NT2/D1 (cell line): ENCODE measurements at regions not wholly inside any gene's neighbourhood (a gene's known extent, or its start where the extent isn't known, plus 50 kb on each side); places are given as distances from the start of the nearest gene placed in this dataset.
"Not testable (repeated sequence)": the region's sequence is repeated elsewhere in the genome, so short reads cannot be mapped to it uniquely, and the experiment has no call there.

Experiments used
- DNase-seq: peaks from one replicate; pipeline ENCODE4 v3.0.0-alpha.2; 2011; ENCODE audit warnings: low read depth, low spot score
- H3K27me3 ChIP-seq: 2 replicates; pipeline ENCODE4 v1.6.0; 2011; ENCODE audit warnings: mild to moderate bottlenecking; ENCODE audit not compliant: insufficient read length, insufficient read depth
- H3K36me3 ChIP-seq: 2 replicates; pipeline ENCODE4 v1.6.1; 2011; ENCODE audit warnings: mild to moderate bottlenecking, low read length, mixed read lengths; ENCODE audit not compliant: insufficient read depth, insufficient read length
- H3K4me1 ChIP-seq: 2 replicates; pipeline ENCODE4 v1.5.1; 2011; ENCODE audit not compliant: insufficient read depth, insufficient read length
- H3K4me3 ChIP-seq: 2 replicates; pipeline ENCODE4 v1.5.1; 2011; ENCODE audit warnings: low read depth; ENCODE audit not compliant: insufficient read length
- H3K9ac ChIP-seq: 2 replicates; pipeline ENCODE4 v1.6.0; 2011; ENCODE audit warnings: low read depth; ENCODE audit not compliant: insufficient read length
- H3K9me3 ChIP-seq: 2 replicates; pipeline ENCODE4 v1.5.1; 2011; ENCODE audit warnings: mild to moderate bottlenecking, low read length; ENCODE audit not compliant: insufficient read depth
- SUZ12 ChIP-seq: IDR thresholded peaks from 2 replicates; pipeline ENCODE4 v1.6.1; 2011; ENCODE audit not compliant: insufficient read length, insufficient read depth; ENCODE audit errors: extremely low read depth
- YY1 ChIP-seq: IDR thresholded peaks from 2 replicates; pipeline ENCODE4 v1.6.1; 2011; ENCODE audit not compliant: insufficient read length, insufficient read depth
- ZNF274 ChIP-seq: IDR thresholded peaks from 2 replicates; pipeline ENCODE4 v1.6.1; 2011; ENCODE audit warnings: mild to moderate bottlenecking, low read depth, low read length

- TF ChIP-seq SUZ12 (no peak), YY1 (no peak), ZNF274 (no peak)
- H3K27me3 ChIP-seq = no peaks in the 10 kb centered on the region
- no peak overlapping the region for H3K9ac ChIP-seq
- H3K4me3 ChIP-seq = no peak overlapping the region
- H3K4me1 ChIP-seq = no peaks in the 10 kb centered on the region
- H3K36me3 ChIP-seq = no peaks in the 10 kb centered on the region
- DNase-seq = no peak
- H3K9me3 ChIP-seq = no peaks in the 10 kb centered on the region
Measured at GRCh38 chr1:170436928-170437327, 95.0 kb upstream of the GORAB start.

DNA sequence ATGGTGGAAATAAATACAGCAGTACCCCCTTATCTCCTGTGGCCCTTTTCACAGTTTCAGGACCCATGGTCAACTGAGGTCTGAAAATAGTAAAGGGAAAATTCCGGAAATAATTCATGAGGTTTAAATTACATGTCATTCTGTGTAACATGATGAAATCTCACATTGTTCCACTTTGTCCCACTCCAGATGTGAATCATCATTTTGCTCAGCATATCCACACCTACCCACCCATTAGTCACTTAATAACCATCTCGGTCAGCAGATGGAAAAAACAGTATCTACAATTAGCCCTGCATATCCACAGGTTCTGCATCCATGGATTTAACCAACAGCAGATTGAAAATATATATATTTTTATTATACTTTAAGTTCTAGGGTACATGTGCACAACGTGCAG, 86.9 kb upstream of the GORAB start:
- H3K36me3 ChIP-seq = no peaks in the 10 kb centered on the region
- TF ChIP-seq ZNF274 (no peak), SUZ12 (no peak), YY1 (no peak)
- no peak overlapping the region for H3K9ac ChIP-seq
- H3K4me1 ChIP-seq = no peaks in the 10 kb centered on the region
- H3K9me3 ChIP-seq = no peaks in the 10 kb centered on the region
- H3K27me3 ChIP-seq = no peaks in the 10 kb centered on the region
- H3K4me3 ChIP-seq = no peak overlapping the region
- DNase-seq = no peak

DNA sequence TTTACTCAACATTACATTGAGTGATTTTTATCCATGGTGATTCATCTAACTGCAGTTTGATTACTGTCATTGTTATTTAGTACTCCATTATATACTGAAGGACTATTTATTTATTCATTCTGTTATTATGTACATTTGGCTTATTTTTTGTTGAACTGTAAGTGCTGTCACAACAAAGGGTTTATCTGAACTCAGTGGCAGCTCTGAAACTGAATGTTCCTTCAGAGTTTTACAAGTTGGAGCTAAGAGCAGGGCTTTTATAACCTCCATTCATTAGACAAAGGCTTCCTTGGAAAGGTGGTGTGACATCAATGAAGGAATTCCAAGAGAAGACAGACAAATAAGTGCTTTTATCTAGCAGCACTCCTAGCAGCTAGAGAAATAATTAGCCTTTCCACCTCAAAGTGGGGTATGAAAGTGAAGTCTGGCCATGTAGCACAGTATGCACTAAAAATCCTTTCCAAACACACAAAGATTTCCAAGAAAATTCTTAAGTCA, 83.3 kb upstream of the GORAB start:
- DNase-seq = no peak
- H3K36me3 ChIP-seq = no peaks in the 10 kb centered on the region
- no peak overlapping the region for H3K4me3 ChIP-seq
- no peaks in the 10 kb centered on the region for H3K27me3 ChIP-seq
- no peak overlapping the region for H3K9ac ChIP-seq
- TF ChIP-seq SUZ12 (no peak), ZNF274 (no peak), YY1 (no peak)
- H3K4me1 ChIP-seq = no peaks in the 10 kb centered on the region
- no peaks in the 10 kb centered on the region; the same call in 1 of the 2 replicates for H3K9me3 ChIP-seq

- H3K4me3 ChIP-seq, H3K27me3 ChIP-seq, H3K4me1 ChIP-seq, H3K36me3 ChIP-seq: not testable (repeated sequence)
- Histone ChIP-seq H3K9ac (peak overlapping the region; percentile 39), H3K9me3 (peaks cover 15% of the 10 kb centered on the region)
- peak; percentile 60 for DNase-seq
Measured at GRCh38 chr1:170457325-170458050, 74.5 kb upstream of the GORAB start.

DNA sequence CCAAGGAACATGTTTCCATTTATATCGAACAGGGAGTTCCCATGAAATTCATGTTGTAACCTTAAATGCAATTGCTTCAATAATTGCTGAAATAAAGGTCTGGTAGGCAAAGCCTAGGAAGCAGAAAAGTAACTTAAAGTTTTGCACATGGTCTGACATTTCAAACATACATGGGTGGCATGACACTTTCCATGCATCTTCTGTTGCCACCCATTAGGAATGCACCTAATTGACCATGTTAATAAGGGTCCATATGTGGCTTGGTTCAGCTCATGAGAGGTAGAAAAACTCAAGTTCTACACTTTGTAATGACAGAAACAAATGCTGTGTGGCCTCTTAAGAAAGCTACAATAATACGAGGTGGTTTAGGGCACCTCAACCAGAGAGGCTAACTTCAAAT, 72.0 kb upstream of the GORAB start:
- H3K9me3 ChIP-seq = peaks cover 25% of the 10 kb centered on the region
- DNase-seq = no peak
- no peak overlapping the region for H3K9ac ChIP-seq
- TF ChIP-seq ZNF274 (no peak), YY1 (no peak), SUZ12 (no peak)
- H3K4me1 ChIP-seq = no peaks in the 10 kb centered on the region
- no peaks in the 10 kb centered on the region for H3K36me3 ChIP-seq
- H3K4me3 ChIP-seq = no peak overlapping the region
- no peaks in the 10 kb centered on the region for H3K27me3 ChIP-seq

DNA sequence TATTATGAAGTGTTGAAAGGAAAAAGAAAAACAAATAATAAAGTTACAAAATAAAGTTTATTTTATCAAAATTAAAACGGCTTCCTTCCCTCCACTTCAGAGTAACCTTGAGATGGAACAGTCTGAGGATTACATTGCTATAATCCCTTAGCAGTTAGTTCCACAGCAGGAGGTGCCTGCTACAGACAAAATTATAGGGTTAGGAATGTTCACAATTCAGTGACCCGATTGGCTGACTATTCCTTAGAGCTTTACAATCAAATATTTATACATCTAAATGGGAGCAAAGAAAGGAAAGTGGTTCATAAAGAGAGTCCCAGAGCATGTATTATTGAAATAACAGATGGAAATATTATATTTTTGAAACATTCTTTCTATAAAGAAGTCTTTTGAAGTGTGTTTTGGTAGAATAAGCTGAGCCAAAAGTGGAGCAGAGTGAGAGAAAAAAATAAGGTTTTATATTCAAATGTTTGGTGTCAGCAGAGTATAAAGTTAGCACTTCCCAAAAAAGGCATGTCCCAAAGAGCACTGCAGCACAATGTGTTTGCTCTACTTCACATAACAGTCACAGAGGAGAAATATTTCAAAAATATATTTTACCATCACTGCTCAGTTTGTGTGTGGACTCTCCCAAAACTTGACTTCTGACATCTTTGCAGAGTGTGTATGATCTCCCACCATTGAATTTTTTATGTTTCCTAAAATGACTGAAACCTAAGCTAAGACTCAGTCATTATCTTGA, 71.4 kb upstream of the GORAB start:
- no peak overlapping the region for H3K9ac ChIP-seq
- DNase-seq = no peak
- no peaks in the 10 kb centered on the region for H3K36me3 ChIP-seq
- H3K27me3 ChIP-seq = no peaks in the 10 kb centered on the region
- no peak for TF ChIP-seq ZNF274
- no peak for TF ChIP-seq YY1
- no peak for TF ChIP-seq SUZ12
- H3K4me3 ChIP-seq = no peak overlapping the region
- peaks cover 24% of the 10 kb centered on the region for H3K9me3 ChIP-seq
- no peaks in the 10 kb centered on the region for H3K4me1 ChIP-seq

- no peaks in the 10 kb centered on the region for H3K36me3 ChIP-seq
- no peak for DNase-seq
- H3K9me3 ChIP-seq = peaks cover 24% of the 10 kb centered on the region
- no peak overlapping the region for H3K4me3 ChIP-seq
- H3K4me1 ChIP-seq = no peaks in the 10 kb centered on the region
- H3K9ac ChIP-seq = no peak overlapping the region
- no peaks in the 10 kb centered on the region for H3K27me3 ChIP-seq
- TF ChIP-seq SUZ12 = no peak
- TF ChIP-seq YY1 = no peak
- no peak for TF ChIP-seq ZNF274
Measured at GRCh38 chr1:170461291-170461747, 70.6 kb upstream of the GORAB start.
